HG03280 (cell line): ENCODE measurements at regions not wholly inside any gene's neighbourhood (a gene's known extent, or its start where the extent isn't known, plus 50 kb on each side); places are given as distances from the start of the nearest gene placed in this dataset.

Experiments
- ATAC-seq: cut with Tn5 transposase; IDR thresholded peaks from one replicate; pipeline ENCODE4 v1.9.1; 2021; ENCODE audit warnings: mild to moderate bottlenecking, moderate library complexity; ENCODE audit not compliant: unreplicated experiment

DNA sequence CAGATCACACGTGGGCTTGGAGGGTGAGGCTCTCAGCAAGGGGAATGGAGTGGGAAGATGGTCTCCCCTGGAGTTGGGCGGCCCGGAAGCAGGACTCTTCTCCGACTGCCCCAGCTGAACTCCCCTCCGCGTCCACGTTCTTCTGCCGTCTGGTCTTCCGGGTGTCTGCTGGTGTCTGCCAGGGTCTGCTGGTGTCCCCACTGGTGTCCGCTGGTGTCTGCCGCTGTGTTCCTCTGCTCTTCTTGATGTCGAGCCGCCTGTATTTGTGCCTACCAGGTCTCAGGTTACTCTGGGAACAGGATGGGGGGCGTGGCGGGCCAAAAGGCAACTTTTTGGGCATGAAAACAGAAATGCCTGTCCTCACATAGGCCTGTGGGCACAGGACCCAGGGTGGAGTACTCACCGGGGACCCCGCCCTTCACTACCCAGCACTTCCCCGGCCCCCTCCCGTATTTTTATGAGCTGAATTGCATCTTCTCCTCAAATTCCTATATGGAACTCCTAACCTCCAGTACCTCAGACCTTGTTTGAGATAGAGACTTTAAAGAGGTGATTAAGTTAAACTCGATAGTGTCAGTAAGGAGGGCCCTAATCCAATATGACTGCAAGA is 675.4 kb downstream of the SEMA5A start:
- ATAC-seq: no peak

DNA sequence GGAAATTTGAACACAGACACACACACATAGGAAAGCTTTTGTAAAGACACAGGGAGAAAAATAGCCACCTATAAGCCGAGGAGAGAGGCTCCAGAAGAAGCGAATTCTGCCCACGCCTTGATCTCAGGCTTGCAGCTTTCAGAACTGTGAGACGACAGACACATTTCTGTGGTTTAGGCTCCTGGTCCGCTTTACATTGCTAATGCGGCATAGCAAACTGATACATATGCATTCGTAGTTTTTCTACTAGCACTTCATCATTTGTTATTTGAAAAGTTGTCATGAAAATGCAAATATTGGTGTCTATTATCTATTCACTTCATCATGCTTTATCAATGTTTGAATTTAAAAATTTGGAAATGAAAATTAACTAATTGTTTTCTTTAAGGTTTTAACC is 674.9 kb downstream of the SEMA5A start:
- ATAC-seq: no peak

DNA sequence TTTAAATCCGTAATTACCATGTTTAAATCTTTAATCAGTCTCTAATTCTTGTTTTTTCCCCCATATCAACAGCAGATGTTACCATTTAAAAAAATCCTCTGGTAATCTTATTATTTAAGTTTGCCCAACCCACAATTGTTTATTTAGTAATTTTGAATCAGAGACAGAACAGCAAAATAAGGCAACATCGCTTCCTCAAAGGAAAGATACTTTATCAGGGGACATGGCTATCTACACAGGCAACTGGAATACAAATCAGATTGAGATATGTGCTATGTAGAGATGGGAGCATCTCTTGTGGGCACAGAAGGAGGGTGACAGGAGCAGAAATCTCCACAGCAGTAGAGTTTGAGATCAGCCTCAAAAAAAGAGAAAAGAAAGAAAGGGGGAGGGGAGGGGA is 674.4 kb downstream of the SEMA5A start:
- no peak for ATAC-seq

DNA sequence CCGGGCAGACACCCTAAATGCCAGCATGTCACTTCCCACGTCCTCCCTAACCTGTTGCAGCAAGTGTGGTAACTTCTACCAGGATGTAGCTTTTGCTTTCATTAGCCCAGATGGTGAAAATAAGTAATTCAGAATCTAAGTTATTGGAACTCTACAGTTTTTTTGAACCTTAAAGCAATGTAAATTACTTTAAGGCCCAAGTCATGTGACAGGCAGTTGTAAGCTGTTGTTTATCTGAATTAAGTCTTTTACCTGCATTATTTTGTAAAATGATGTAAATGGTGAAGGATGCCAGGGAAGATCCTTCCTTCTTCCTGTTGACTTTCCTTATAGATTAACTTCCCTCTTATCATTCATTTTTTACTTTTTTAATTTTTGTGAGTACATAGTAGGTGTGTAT is 670.2 kb downstream of the SEMA5A start:
- ATAC-seq: no peak

DNA sequence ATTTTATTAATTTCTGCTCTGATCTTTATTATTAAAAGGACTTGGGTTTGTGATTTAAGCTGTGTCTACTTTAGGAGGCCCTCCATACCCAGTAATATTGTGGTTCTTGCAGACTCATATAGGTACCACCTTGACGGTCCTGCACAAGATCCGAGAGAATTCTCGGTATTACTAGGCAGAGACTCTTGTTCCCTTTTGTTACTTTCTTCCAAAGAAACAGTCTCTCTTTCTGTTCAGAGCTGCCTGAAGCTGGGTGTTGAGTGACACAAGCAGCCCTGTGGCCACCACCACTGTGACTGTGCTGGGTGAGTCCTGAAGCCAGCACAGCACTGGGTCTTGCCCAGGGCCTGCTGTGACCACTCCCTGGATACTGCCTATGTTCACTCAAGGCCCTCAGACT is 666.6 kb downstream of the SEMA5A start:
- no peak for ATAC-seq

DNA sequence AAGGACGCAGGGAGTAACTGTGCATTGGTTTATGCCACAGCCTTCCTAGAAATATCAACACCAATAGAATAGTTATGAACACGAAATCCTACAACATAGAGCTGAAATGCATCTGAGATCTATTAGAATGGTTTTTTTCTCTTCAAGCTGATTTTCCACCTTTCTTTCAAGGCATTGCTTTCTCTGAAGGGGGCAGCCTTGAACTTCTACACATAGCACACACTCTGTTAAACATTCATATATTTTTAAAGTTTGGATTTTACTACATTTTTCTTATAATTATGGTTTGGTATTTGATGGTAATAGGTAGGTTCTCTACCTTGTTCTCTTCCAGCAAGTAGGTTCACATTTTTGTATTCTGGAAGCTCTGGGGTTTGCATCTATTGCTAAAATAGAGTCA is 661.8 kb downstream of the SEMA5A start:
- no peak for ATAC-seq

DNA sequence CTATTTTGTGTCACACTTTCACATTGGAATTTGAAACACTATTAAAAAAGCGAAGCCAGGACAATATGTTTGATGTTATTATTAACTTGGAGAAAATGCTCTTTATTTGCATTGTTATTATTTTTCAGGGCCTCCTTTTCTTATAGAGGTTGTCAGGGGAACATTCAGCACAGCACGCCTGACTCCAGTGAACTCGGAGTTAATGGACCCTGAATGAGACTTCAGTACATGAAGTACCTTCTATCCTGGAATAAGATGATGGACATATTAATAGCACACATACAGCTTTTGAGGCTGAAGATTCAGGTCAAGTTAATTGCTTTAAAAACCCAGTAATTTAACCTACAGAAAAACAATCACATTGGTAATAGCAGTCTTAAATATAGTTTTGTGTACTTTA is 652.9 kb downstream of the SEMA5A start:
- ATAC-seq: no peak

DNA sequence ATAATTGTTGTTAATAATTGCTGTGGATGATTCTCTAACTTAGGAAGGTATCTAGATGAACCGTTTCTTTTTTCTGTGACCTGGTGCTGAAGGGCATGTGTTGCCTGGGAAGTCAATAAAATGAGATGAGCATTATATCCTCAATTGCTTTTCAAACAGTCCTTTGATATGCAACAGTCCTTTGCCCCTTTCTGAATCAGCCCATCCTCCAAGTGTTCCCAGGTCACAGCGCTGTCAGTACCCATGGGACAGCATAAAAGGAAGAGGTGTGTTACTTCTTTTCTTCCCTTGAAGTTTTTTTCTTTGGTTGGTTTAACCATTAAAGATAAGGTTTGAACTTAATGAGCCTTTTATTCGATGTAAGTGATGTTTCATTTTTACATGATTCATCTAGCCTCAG is 651.8 kb downstream of the SEMA5A start:
- no peak for ATAC-seq

DNA sequence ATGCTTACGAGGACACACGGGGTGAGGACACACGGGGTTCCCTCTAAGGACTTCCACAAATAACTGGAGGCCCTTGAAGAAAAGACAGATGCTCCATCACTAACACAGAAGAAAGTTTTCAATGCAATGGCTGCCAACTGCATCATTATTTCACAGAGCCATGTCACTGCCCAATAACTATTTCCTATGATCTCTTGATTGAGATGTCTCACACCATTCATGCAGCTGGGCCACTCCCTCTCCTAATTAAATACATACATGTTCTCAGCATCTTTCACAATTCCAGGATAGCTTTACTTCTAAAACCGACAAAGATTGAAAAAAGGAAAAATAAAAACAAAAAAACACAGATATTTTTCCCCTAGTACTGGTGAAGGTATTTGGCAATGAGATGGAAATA is 650.8 kb downstream of the SEMA5A start:
- ATAC-seq: no peak

DNA sequence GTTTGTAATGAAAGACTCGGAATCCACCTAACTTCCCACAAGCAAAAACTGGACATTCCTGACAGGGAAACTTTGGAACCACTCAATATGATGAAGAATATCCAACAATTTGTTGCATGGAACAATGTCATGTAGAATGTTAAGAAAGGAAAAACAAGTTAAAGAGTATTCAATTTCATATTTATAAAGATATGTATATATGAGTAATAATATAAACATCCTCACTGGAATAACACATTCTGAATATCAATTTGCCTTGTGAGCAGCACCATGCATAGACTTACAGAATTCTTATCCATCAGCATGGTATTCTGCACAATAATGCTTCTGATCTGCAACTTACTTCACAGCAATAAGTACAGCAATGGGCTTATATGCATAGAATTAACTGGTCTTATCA is 650.3 kb downstream of the SEMA5A start:
- ATAC-seq: no peak

DNA sequence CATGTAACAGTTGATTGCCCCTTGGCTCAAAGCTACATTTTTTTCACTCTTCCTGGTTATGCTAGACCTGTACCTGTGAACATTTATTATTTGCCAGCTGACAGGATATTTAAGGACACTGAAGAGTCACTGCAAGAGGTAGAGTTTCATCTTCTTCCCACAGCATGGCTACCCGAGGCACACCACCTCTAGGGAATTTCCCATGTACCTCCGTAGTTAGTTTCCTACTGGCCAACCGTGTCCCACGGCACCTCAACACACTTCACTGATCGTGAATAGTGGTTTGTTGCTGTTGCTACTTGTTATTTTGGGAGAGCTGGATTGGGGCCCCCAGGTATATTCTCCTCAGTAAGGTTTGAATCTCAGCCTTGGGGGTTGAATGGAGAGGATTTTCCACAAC is 648.6 kb downstream of the SEMA5A start:
- ATAC-seq: no peak

DNA sequence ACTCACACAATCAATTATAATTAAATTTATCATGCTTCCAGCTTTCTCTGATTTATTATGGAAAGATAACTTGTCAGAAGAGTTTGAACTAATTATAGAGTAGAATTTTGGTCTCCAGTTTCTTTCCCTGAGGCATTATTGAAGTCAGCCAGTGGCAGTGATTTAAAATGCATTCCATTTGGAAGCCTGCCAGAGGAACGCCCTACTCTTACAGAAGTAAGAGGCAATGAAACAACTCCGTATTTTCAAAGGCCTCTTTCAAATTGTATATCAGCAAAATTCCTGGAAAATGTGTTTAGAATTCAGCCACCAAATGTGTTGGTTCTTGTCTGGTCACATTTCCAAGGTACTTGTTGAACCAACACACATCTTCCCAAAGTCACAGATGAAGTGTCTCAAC is 640.9 kb downstream of the SEMA5A start:
- no peak for ATAC-seq

DNA sequence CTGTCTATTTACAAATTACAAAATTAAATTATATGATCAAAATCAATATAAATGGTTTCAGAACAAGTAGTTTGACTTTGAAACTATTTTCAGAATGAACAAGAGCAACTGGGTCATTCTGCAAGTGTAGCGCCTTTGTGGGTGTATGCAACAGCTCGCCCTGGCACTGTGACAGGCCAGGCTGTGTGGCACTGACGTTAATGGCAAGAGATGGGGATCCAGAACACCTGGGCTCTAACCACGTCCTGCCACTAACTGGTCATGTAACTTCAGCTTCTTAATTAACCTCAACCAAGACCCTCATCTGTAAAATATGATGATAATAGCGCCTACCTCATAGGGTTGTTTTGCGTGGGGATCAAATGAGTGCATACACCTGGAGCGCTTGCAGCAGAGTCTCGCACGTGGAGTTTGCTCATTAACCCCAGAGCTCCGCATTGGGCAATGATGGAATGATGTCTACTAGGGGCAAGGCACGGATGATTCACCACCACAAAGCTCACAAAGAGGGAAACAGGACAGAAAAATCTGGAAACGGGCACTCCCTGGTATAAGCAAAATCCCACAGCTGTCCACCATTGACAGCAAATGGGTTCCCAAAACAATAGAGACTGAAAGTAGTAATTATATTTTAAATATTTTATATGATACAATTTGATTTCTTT is 639.4 kb downstream of the SEMA5A start:
- ATAC-seq: no peak

DNA sequence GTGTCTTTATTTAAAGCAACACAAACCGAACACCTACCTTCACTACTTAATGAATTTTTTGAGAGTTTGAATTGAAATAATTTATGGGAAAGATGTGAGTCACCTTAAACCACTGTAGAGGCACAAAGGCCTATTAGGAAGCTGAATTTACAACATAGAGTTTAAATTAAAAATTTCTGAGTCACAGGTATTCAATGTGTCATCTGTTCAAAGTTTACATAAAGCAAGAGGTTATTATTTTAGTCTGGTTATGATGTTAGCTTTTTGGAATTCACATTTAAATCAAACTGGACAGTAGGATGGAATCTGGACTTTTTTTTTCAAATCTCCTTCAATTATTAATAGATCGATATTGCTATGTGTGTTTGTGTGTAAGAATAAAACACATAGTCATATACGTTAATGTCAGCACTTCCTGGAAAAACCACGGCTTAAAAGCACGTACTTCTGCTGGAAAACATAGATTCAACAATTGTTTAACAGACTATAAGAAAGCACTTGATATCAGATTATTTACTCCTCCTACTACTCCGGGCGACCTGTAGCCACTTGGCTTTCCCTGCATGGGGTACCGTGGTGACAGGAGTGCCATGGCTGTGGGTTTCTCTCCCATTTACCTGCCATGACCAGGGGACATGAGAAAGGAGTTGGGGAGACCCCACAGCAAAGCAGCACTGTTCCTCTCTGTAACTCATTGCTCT is 638.6 kb downstream of the SEMA5A start:
- no peak for ATAC-seq

DNA sequence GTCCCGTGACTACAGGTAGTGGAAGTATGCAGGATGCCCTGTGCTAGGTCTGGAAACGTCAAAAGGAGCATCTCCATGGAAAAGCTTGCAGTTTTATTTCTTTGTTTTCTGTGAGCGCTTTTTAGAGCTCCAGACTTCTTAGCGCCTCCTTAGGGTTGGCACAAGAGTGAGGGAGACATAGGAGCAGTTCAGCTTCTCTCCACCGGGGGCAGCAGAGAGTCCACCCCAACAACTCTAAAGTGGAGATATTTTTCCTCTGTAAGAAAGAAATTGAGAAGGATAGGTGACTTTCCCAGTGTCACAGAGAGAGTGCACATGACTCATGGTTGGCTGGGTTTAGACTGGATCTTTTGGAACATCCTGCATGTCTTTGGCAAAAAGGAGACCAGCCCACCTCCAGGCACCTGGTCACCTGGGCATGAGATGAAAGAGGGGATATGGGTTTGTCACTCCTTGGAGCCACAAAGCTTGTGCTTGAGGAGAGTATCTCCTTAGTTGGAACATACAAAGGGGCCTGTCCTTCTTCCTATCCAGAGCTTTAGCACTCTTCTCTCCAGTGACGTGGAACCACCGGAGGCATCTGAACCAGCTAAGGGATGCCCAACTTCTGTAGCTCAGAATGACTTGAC is 637.7 kb downstream of the SEMA5A start:
- peak; percentile 60 for ATAC-seq

DNA sequence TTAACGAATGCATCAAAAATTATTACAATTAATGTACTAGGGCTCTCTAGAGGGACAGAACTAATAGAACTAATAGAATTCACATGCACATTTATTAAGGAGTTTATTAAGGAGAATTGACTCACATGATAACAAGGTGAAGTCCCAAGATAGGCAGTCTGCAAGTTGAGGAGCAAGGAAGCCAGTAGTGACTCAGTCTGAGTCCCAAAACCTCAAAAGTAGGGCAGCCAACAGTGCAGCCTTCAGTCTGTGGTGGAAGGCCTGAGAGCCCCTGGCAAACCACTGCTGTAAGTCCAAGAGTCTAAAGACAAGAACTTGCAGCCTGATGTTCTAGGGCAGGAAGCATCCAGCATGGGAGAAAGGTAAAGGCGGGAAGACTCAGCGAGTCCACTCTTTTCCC is 633.8 kb downstream of the SEMA5A start:
- no peak for ATAC-seq

DNA sequence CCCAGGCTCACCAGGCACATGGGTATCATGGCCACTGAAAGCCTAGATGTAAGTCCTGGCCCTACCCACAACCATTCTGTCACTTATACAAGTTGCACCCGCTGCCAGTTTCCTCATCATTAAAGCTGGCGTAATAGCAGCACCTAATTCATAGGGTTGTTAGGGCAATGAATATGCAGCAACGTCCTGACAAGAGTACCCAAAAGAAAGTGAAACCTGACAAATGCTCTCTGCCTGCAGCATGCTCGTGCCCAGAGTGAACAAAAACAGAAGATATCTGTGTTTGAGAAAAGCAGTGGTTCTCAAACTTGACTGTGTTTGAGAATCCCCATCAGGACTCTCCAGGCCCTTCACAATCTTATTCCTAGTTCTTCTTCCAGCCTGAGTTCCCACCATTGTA is 632.4 kb downstream of the SEMA5A start:
- no peak for ATAC-seq

DNA sequence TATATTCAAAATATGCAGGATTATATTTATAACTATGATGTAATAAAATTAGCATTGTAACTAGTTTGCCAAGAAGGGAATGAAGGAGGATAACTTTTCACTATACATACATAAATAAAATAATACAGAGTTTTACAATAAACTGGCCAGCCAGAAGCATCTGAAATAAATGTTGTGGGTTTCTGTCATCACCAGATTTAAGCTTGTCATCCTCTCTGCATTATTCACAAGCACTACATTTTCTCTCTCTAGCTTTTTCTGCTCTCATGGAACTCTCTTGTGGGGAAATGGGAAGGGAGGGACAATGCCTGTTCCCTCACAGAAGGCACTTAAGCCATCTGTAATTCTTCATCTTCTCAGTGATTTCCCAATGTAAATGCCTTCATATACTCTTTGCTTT is 626.8 kb downstream of the SEMA5A start:
- ATAC-seq: no peak

DNA sequence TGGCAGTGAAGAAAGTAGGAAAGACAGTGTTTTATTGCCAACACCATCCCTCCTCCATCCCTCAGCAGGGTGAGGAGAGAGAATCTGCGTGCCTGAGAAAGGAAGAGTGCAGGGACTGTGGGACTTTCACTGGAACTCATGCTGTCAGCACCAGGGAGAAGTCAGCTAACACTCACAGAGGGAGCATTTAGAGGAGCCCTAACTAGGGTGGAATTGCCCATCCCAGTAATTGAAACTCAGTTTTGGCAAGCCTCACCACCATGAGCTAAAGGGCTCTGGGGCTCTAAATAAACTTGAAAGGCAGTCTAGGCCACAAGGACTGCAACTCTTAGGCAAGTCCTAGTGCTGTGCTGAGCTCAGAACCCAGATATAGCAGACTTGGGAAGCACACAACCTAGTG is 622.3 kb downstream of the SEMA5A start:
- no peak for ATAC-seq

DNA sequence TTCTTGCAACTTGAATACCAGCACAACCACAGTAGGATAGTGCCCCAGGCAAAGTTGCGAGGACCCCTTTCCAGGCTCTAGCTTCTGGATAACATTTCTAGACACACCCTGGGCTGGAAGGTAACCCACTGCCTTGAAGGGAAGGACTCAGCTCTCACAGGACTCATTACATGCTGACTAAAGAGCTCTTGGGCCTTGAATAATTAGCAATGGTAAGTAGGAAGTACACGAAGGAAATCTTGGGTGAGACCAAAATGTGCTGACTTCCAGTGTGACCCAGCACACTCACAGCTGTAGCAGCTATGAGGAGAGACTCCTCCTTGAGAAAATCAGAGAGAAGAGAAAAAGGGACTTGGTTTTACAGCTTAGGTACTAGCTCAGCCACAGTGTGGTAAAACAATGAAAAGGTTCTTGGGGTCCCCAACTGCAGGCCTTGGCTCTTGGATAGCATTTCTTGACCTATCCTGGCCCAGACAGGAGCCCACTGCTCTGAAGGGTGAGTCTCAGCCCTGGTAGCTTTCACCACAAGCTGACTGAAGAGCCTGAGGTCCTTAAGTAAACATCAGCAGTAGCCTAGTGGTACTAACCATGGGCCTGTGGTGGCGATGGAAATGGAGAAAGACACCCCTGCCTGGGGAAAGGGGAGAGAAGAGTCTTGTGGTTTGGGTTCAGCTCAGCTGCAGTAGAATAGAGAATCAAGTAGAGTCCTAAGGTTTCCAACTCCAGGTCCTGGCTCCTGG is 621.7 kb downstream of the SEMA5A start:
- no peak for ATAC-seq

DNA sequence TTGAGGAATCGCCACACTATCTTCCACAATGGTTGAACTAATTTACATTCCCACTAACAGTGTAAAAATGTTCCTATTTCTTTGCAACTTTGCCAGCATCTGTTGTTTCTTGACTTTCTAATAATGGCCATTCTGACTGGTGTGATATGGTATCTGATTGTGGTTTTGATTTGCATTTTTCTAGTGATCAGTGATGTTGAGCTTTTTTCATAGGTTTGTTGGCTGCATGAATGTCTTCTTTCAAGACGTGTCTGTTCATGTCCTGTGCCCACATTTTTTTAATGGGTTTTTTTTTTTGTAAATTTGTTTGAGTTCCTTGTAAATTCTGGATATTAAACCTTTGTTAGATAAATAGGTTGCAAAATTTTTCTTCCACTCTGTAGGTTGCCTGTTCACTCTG is 615.9 kb downstream of the SEMA5A start:
- no peak for ATAC-seq
